ENCODE measurements at regions not wholly inside any gene's neighbourhood (a gene's known extent, or its start where the extent isn't known, plus 50 kb on each side); places are given as distances from the start of the nearest gene placed in this dataset.

- DNase-seq (ENCODE audit: low spot score), result no peak
- CTCF ChIA-PET (ENCODE audit: low intra/inter-chr PET ratio, low total read pairs), result no interaction called here
- H3K9ac ChIP-seq (ENCODE audit: insufficient read depth, low read depth, low read length), result no peak overlapping the region
- H3K36me3 ChIP-seq (replicated peaks in 1 of 2; ENCODE audit: control insufficient read depth in 1 of 2, insufficient read depth in 2 of 2, low read length in 2 of 2), result no peaks in the 10 kb centered on the region
- no peak for TF ChIP-seq ZMAT3 (CRISPR knock-in tag; conservative IDR thresholded peaks at IDR 0.05)
- TF ChIP-seq ERF (CRISPR knock-in tag; IDR thresholded peaks at IDR 0.05), result no peak
- TF ChIP-seq, protein P1, sequence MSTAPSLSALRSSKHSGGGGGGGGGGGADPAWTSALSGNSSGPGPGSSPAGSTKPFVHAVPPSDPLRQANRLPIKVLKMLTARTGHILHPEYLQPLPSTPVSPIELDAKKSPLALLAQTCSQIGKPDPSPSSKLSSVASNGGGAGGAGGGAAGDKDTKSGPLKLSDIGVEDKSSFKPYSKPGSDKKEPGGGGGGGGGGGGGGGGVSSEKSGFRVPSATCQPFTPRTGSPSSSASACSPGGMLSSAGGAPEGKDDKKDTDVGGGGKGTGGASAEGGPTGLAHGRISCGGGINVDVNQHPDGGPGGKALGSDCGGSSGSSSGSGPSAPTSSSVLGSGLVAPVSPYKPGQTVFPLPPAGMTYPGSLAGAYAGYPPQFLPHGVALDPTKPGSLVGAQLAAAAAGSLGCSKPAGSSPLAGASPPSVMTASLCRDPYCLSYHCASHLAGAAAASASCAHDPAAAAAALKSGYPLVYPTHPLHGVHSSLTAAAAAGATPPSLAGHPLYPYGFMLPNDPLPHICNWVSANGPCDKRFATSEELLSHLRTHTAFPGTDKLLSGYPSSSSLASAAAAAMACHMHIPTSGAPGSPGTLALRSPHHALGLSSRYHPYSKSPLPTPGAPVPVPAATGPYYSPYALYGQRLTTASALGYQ (CRISPR knock-in tag; IDR thresholded peaks at IDR 0.05), result no peak
- TF ChIP-seq, protein P2, sequence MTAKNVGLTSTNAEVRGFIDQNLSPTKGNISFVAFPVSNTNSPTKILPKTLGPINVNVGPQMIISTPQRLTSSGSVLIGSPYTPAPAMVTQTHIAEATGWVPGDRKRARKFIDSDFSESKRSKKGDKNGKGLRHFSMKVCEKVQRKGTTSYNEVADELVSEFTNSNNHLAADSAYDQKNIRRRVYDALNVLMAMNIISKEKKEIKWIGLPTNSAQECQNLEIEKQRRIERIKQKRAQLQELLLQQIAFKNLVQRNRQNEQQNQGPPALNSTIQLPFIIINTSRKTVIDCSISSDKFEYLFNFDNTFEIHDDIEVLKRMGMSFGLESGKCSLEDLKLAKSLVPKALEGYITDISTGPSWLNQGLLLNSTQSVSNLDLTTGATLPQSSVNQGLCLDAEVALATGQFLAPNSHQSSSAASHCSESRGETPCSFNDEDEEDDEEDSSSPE (CRISPR knock-in tag; IDR thresholded peaks at IDR 0.05), result no peak
- no peak for TF ChIP-seq SOX13 (IDR thresholded peaks at IDR 0.05)
- TF ChIP-seq SOX13 (CRISPR knock-in tag; conservative IDR thresholded peaks at IDR 0.05 in 1 of 2, IDR thresholded peaks at IDR 0.05 in 1 of 2), result no peak
- TF ChIP-seq ZFP36L1 (CRISPR knock-in tag; IDR thresholded peaks at IDR 0.05), result no peak
- no peak for TF ChIP-seq ZSCAN20 (CRISPR knock-in tag; IDR thresholded peaks at IDR 0.05; ENCODE audit: borderline replicate concordance)
- TF ChIP-seq SRSF9 (IDR thresholded peaks at IDR 0.05; ENCODE audit: borderline replicate concordance, insufficient read depth, low read depth, low read length, poor library complexity, severe bottlenecking), result no peak
- POLR2A ChIA-PET, result no interaction called here
- WGBS (ENCODE audit: low lambda C conversion rate), result 43% methylated on average over 6 of the region's 10 CpGs
- peaks cover 0 to 24% of the 10 kb centered on the region in 2 experiments; a peak in 2 of 5 replicates for H3K27me3 ChIP-seq (ENCODE audit: control insufficient read depth in 1 of 2, insufficient read depth in 2 of 2, low read length in 2 of 2)
- H4K20me1 ChIP-seq (ENCODE audit: insufficient read depth, low read length), result no peaks in the 10 kb centered on the region
- no peak overlapping the region for H3K4me3 ChIP-seq (replicated peaks in 1 of 3; ENCODE audit: insufficient read depth in 1 of 3, low read depth in 2 of 3, low read length in 3 of 3)
- H3K27ac ChIP-seq (ENCODE audit: extremely low read length, insufficient read depth, low read length), result no peak overlapping the region
- no TSS peak for BruUV-seq (replicated peaks)
- in situ Hi-C loops (cut with HindIII; ENCODE audit: extremely low pct_ligation_motif_present, low pct_unique_long_range_greater_than_20kb) (no loop called here), intact Hi-C loops (cut with micrococcal nuclease; ENCODE audit: unreplicated experiment) (no loop called here)
- no peaks in the 10 kb centered on the region for H3K79me2 ChIP-seq (ENCODE audit: insufficient read depth, low read length)
- no peaks in the 10 kb centered on the region for H3K4me1 ChIP-seq (ENCODE audit: insufficient read depth, low read length)
- H3K4me2 ChIP-seq (ENCODE audit: low read depth, low read length), result no peak overlapping the region
- H3K9me3 ChIP-seq (ENCODE audit: low read length), result no peaks in the 10 kb centered on the region
- ATAC-seq, result no peak
- FAIRE-seq, result no peak
- no peak overlapping the region for H2AFZ ChIP-seq (ENCODE audit: low read length)
These were observed 180.9 kb downstream of the JCAD start for GRCh38 chr10:29878492-29878891.
